Esophagus (tissue), 2 donors: ENCODE measurements at regions not wholly inside any gene's neighbourhood (a gene's known extent, or its start where the extent isn't known, plus 50 kb on each side); places are given as distances from the start of the nearest gene placed in this dataset.
"Not testable (repeated sequence)": the region's sequence is repeated elsewhere in the genome, so short reads cannot be mapped to it uniquely, and the experiment has no call there.

Experiments
- H3K27ac ChIP-seq, 2 donors: one replicate each; pipeline ENCODE4 v1.5.1; 2013; ENCODE audit warnings: low read depth in 2 of 2, mild to moderate bottlenecking in 2 of 2, inconsistent platforms in 1 of 2, low read length in 1 of 2, moderate library complexity in 1 of 2
- H3K27me3 ChIP-seq, 2 donors: one replicate each; pipeline ENCODE4 v1.6.1; 2013; ENCODE audit warnings: low read length in 2 of 2, control low read depth in 1 of 2, mild to moderate bottlenecking in 1 of 2; ENCODE audit not compliant: insufficient read depth in 2 of 2, control insufficient read depth in 1 of 2
- H3K36me3 ChIP-seq, 2 donors: one replicate each; pipeline ENCODE4 v1.6.1; 2013; ENCODE audit warnings: low read length in 1 of 2; ENCODE audit not compliant: control insufficient read depth in 2 of 2, insufficient read depth in 2 of 2
- H3K4me1 ChIP-seq, 2 donors: one replicate each; pipeline ENCODE4 v1.6.1; 2013; ENCODE audit warnings: low read length in 1 of 2; ENCODE audit not compliant: control insufficient read depth in 2 of 2, insufficient read depth in 2 of 2
- H3K4me3 ChIP-seq, 2 donors: one replicate each; pipeline ENCODE4 v1.5.1; 2013; ENCODE audit warnings: low read length in 2 of 2, mild to moderate bottlenecking in 2 of 2, low read depth in 1 of 2, moderate library complexity in 1 of 2
- H3K9me3 ChIP-seq, 2 donors: one replicate each; pipeline ENCODE4 v1.6.1; 2013; ENCODE audit warnings: mild to moderate bottlenecking in 2 of 2, low read depth in 1 of 2, low read length in 1 of 2, moderate library complexity in 1 of 2; ENCODE audit not compliant: control insufficient read depth in 2 of 2, insufficient read depth in 1 of 2
- WGBS, 2 donors: extraction: QIAGEN DNeasy Blood & Tissue Kit; methylation state at CpG; one replicate each; pipeline ENCODE4 v1.1.7; 2013; 5-methylcytosine and 5-hydroxymethylcytosine counted together
- donor health status: healthy with polysubstance abuse.
- donor health status: Bipolar disorder and iron deficiency.

DNA sequence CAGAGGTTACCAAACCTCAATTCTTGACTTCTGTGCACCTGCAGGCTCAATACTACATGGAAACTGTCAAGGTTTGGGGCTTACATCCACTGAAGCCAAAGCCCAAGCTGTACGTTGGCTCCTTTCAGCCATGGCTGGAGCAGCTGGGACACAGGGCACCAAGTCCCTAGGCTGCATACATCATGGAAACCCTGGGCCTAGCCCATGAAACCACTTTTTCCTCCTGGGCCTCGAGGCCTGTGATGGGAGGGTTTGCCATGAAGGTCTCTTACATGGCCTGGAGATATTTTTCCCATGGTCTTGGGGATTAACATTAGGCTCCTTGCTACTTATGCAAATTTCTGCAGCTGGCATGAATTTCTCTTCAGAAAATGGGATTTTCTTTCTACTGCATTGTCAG is 1638.7 kb downstream of the EFNA5 start:
- not testable (repeated sequence) for H3K36me3 ChIP-seq, H3K4me3 ChIP-seq, H3K9me3 ChIP-seq, H3K4me1 ChIP-seq, H3K27me3 ChIP-seq, H3K27ac ChIP-seq
- 48 to 56% methylated on average over 2 of the region's 2 CpGs for WGBS, 2 donors

DNA sequence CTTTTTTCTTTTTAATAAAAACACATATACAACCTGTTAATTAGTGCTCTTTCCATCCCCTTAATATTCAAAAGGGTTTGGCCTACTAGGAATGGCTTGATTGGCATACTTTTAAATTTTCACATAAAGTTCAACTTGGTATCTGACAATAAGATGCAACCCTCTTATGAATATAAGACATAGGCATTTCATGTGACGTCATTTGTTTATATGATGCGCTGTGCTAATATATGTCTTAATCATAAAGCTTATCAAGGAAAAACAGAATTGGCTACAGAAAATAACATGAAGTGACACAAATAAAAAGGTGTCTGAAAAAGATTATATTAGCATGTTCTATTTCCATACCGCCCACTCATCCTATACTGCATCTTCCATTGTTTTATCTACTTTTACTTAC is 1642.4 kb downstream of the EFNA5 start:
- H3K4me3 ChIP-seq: no peak overlapping the region
- no peaks in the 10 kb centered on the region for H3K9me3 ChIP-seq
- no peaks in the 10 kb centered on the region for H3K27me3 ChIP-seq
- 62 to 65% methylated on average over 3 of the region's 3 CpGs for WGBS, 2 donors
- H3K4me1 ChIP-seq: no peaks in the 10 kb centered on the region
- no peaks in the 10 kb centered on the region for H3K36me3 ChIP-seq
- no peak overlapping the region for H3K27ac ChIP-seq

DNA sequence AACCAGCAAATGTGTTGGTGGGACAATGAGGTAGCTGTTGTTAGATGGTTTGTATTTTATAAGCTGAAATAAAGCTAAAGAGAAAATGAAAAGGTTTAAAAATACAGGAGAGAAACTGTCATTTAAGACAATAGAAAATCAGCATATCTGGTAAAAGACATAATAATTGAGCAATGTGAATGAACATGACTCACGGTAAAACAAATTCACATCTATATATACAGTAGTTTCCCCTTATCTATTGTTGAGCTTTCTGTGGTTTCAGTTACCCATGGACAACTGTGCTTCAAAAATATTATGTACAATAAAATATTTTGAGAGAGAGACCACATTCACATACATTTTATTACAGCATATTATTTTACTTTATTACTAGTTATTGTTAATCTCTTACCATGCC is 1649.8 kb downstream of the EFNA5 start:
- H3K9me3 ChIP-seq: no peaks in the 10 kb centered on the region
- H3K27me3 ChIP-seq: no peaks in the 10 kb centered on the region
- no peaks in the 10 kb centered on the region for H3K4me1 ChIP-seq
- no peaks in the 10 kb centered on the region for H3K36me3 ChIP-seq
- no peak overlapping the region for H3K4me3 ChIP-seq
- H3K27ac ChIP-seq: no peak overlapping the region
- WGBS, 2 donors: 93 to 97% methylated on average over 1 of the region's 1 CpG

DNA sequence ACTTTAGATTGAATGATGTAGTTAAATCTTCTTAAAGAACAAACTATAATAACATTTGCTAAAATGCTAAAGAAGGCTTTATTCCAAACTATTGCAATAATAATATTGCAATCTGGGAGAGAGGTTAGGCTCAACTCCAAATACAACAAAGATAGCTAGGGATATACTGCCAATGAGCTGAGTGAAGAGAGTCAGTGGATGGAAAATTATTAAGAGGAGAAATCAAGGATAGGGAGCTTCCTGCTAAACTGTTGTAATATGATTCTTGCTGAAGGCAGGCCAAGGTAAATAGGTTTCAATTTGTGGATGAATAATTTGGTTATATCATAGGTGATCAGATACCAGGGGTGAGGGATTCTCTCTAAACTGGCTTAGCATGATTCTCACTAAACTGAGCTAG is 1651.5 kb downstream of the EFNA5 start:
- no peaks in the 10 kb centered on the region for H3K27me3 ChIP-seq
- H3K4me3 ChIP-seq: no peak overlapping the region
- H3K9me3 ChIP-seq: no peaks in the 10 kb centered on the region
- no peaks in the 10 kb centered on the region for H3K36me3 ChIP-seq
- no peaks in the 10 kb centered on the region for H3K4me1 ChIP-seq
- no peak overlapping the region for H3K27ac ChIP-seq

DNA sequence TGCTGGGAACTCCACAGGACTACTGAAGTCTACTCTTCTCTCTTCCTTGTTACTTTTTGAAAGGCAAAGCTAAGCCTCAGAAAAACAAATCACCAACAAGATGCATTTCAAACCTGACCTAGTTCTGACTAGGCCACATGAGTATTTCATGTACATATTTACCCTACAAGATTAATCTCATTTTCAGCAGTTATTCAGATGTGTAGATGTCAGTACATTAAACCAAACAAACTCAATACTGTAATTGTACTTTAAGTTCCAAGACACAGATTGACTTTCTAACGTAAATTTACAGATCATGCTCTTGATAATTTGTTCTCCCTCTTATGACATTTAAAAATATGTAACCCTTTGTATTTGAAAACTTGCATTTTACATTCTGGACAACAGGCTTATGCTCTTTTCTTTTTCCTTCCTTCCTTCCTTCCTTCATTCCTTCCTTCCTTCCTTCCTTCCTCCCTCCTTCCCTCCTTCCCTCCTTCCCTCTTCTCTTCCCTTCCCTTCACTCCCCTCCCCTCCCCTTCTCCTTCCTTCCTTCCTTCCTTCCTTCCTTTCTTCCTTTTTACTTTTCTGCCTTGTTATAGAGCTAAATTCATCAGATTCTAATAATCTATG is 1653.4 kb downstream of the EFNA5 start:
- no peaks in the 10 kb centered on the region for H3K9me3 ChIP-seq
- no peaks in the 10 kb centered on the region for H3K4me1 ChIP-seq
- H3K27ac ChIP-seq: no peak overlapping the region
- no peaks in the 10 kb centered on the region for H3K36me3 ChIP-seq
- WGBS, 2 donors: 44 to 57% methylated on average over 1 of the region's 1 CpG
- no peak overlapping the region for H3K4me3 ChIP-seq
- H3K27me3 ChIP-seq: no peaks in the 10 kb centered on the region

DNA sequence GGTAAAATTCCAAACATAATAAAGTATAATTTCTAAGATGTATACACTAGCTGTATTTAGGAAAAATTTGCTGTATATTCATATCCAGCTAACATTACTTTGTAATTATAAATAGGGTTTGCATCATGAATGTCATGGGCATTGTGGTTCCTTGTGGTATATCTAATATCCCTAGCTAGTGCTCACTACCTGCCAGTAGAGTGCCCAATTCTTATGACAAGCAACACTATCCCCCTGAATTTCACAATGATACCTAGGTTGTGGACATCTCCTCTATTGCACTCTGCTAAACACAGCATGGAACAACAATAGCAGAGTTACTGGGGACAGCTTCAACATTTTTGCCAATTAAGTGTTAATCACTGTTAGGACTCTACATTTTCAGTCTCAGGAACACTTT is 1656.5 kb downstream of the EFNA5 start:
- Histone ChIP-seq H3K27ac (no peak overlapping the region), H3K4me1 (no peaks in the 10 kb centered on the region), H3K9me3 (no peaks in the 10 kb centered on the region), H3K36me3 (no peaks in the 10 kb centered on the region), H3K27me3 (no peaks in the 10 kb centered on the region), H3K4me3 (no peak overlapping the region)

DNA sequence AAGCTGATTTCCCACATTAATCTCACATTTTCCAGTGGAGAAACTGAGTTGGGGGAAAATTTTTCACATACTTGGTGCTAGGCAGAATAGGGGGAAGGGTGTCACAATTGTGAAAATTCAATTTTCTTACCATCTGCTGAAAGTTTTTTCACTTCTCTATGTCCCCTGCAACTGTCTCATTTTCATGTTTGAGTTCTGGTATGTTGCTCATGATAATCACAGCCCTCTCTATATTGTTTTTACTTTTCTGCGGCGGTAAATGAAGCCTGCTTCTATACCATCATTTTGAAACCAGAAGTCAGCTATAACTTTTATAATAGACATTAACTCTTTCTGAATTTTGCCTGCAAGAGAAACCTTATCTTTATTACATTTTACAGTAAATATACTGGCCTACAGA is 1664.5 kb downstream of the EFNA5 start:
- Histone ChIP-seq H3K36me3 (no peaks in the 10 kb centered on the region), H3K4me1 (no peaks in the 10 kb centered on the region), H3K4me3 (no peak overlapping the region), H3K27ac (no peak overlapping the region), H3K9me3 (no peaks in the 10 kb centered on the region), H3K27me3 (no peaks in the 10 kb centered on the region)
- WGBS, 2 donors: 65 to 86% methylated on average over 2 of the region's 2 CpGs

DNA sequence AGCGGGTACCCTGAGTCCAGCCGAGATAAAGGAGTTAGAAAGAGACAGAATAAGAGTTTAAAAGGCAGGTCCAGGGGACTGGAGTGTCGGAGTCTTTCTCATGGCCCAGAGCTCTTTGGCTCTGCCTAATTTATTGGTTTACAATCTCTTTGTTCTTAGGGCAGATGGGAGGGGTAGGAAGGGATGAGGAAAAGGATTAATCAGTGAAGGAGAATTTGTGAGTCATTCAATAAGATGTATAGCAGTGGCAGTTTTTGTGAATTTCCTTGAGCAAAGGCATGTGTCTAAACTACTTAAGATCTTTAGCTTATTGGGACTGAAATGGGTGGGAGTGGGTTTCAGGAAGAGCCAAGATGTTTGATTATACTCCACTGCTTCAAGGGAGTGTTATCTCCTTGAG is 1671.7 kb downstream of the EFNA5 start:
- H3K36me3 ChIP-seq, H3K9me3 ChIP-seq, H3K27me3 ChIP-seq, H3K27ac ChIP-seq, H3K4me1 ChIP-seq, H3K4me3 ChIP-seq: not testable (repeated sequence)
- 86 to 91% methylated on average over 3 of the region's 3 CpGs for WGBS, 2 donors

DNA sequence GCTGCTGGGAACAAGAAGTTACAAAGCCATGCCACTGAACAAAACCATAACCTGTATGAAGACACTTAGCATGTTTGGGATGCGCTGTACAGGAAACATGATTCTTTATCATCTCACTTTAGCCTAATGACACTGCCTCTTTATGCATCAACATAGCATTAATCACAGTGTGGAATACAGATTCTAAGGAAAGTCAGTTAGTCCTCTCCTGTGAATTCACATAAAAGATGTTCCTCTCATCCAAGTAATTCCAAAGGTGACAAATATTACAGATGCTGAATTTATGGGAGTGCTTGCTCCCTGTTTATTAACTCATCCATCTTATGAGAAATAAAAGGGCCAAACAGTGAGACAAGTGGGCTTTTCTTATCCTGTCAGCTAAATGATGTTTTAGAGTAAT is 1677.7 kb downstream of the EFNA5 start:
- H3K27me3 ChIP-seq: no peaks in the 10 kb centered on the region
- no peaks in the 10 kb centered on the region for H3K9me3 ChIP-seq
- no peak overlapping the region for H3K27ac ChIP-seq
- H3K4me3 ChIP-seq: no peak overlapping the region
- H3K36me3 ChIP-seq: no peaks in the 10 kb centered on the region
- no peaks in the 10 kb centered on the region for H3K4me1 ChIP-seq
- WGBS, 2 donors: 95% methylated on average over 1 of the region's 1 CpG

DNA sequence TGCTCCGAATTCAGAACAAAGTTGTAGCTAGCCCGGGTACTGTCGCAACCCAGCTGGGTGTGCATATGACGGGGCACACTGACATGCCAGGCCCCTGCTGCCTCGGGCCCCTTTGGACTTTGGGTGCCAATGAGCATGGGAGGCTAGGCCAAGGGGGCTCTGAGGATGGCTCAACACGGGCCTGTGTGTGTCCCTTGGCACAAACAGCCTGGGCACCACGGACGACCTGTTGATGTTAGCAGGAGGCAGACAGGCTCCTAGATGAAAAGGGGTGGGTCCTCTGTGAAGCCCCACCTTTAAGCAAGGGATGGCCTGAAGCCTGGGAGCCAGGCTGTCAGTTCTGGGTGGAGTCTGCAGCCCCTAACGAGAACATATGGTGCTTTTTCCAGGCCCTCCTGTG is 1688.2 kb downstream of the EFNA5 start:
- Histone ChIP-seq H3K36me3 (no peaks in the 10 kb centered on the region), H3K27me3 (no peaks in the 10 kb centered on the region), H3K9me3 (peaks cover 7 to 8% of the 10 kb centered on the region in 2 donors), H3K4me3 (no peak overlapping the region), H3K27ac (no peak overlapping the region), H3K4me1 (no peaks in the 10 kb centered on the region)
- WGBS, 2 donors: 82 to 83% methylated on average over 9 of the region's 9 CpGs
